ENCODE measurements at regions not wholly inside any gene's neighbourhood (a gene's known extent, or its start where the extent isn't known, plus 50 kb on each side); places are given as distances from the start of the nearest gene placed in this dataset.

GRCh38 chr14:61847861-61848260 lies 85.6 kb downstream of the SNAPC1 start:
- DNase-seq (ENCODE audit: extremely low read depth in 1 of 2, low read depth in 1 of 2), result no peak

- no peak for DNase-seq (ENCODE audit: extremely low read depth in 1 of 2, low read depth in 1 of 2)
Measured at GRCh38 chr14:61854898-61855297, 92.7 kb downstream of the SNAPC1 start.

GRCh38 chr14:61860294-61860918 lies 98.2 kb downstream of the SNAPC1 start:
- peak; percentile 5 to 32 for DNase-seq (ENCODE audit: extremely low read depth in 1 of 2, low read depth in 1 of 2)

- DNase-seq (ENCODE audit: extremely low read depth in 1 of 2, low read depth in 1 of 2), result no peak
Measured at GRCh38 chr14:61861320-61861865, 99.2 kb downstream of the SNAPC1 start.

- no peak for DNase-seq (ENCODE audit: extremely low read depth in 1 of 2, low read depth in 1 of 2)
Measured at GRCh38 chr14:61864329-61864898, 102.2 kb downstream of the SNAPC1 start.

- DNase-seq (ENCODE audit: extremely low read depth in 1 of 2, low read depth in 1 of 2), result no peak
Measured at GRCh38 chr14:61866932-61867920, 105.0 kb downstream of the SNAPC1 start.

GRCh38 chr14:61868846-61869245 lies 106.6 kb downstream of the SNAPC1 start:
- no peak for DNase-seq (ENCODE audit: extremely low read depth in 1 of 2, low read depth in 1 of 2)

- DNase-seq (ENCODE audit: extremely low read depth in 1 of 2, low read depth in 1 of 2), result no peak
Measured at GRCh38 chr14:61870163-61870562, 107.9 kb downstream of the SNAPC1 start.

- no peak for DNase-seq (ENCODE audit: extremely low read depth in 1 of 2, low read depth in 1 of 2)
Measured at GRCh38 chr14:61872452-61872851, 110.2 kb downstream of the SNAPC1 start.

GRCh38 chr14:61875483-61875882 lies 113.3 kb downstream of the SNAPC1 start:
- DNase-seq (ENCODE audit: extremely low read depth in 1 of 2, low read depth in 1 of 2), result no peak

- no peak for DNase-seq (ENCODE audit: extremely low read depth in 1 of 2, low read depth in 1 of 2)
Measured at GRCh38 chr14:61876362-61877034, 114.3 kb downstream of the SNAPC1 start.

GRCh38 chr14:61877035-61877390 lies 114.8 kb downstream of the SNAPC1 start:
- DNase-seq (ENCODE audit: extremely low read depth in 1 of 2, low read depth in 1 of 2), result no peak

GRCh38 chr14:61877768-61878167 lies 115.5 kb downstream of the SNAPC1 start:
- no peak for DNase-seq (ENCODE audit: extremely low read depth in 1 of 2, low read depth in 1 of 2)

GRCh38 chr14:61878931-61879330 lies 116.7 kb downstream of the SNAPC1 start:
- no peak for DNase-seq (ENCODE audit: extremely low read depth in 1 of 2, low read depth in 1 of 2)

- no peak for DNase-seq (ENCODE audit: extremely low read depth in 1 of 2, low read depth in 1 of 2)
Measured at GRCh38 chr14:61881046-61881445, 118.8 kb downstream of the SNAPC1 start.

- no peak for DNase-seq (ENCODE audit: extremely low read depth in 1 of 2, low read depth in 1 of 2)
Measured at GRCh38 chr14:61884711-61885110, 122.5 kb downstream of the SNAPC1 start.

GRCh38 chr14:61885203-61885961 lies 123.2 kb downstream of the SNAPC1 start:
- no peak for DNase-seq (ENCODE audit: extremely low read depth in 1 of 2, low read depth in 1 of 2)

GRCh38 chr14:61887628-61888027 lies 125.4 kb downstream of the SNAPC1 start:
- no peak for DNase-seq (ENCODE audit: extremely low read depth in 1 of 2, low read depth in 1 of 2)

GRCh38 chr14:61889914-61890351 lies 127.7 kb downstream of the SNAPC1 start:
- no peak for DNase-seq (ENCODE audit: extremely low read depth in 1 of 2, low read depth in 1 of 2)

- DNase-seq (ENCODE audit: extremely low read depth in 1 of 2, low read depth in 1 of 2), result no peak
Measured at GRCh38 chr14:61891170-61891569, 128.9 kb downstream of the SNAPC1 start.
